K562 (cell line): ENCODE measurements at regions not wholly inside any gene's neighbourhood (a gene's known extent, or its start where the extent isn't known, plus 50 kb on each side); places are given as distances from the start of the nearest gene placed in this dataset.

Experiments
- ESRRA ChIP-seq: fragments of 450-650 bp; IDR thresholded peaks from 2 replicates; pipeline ENCODE4 v1.6.1; 2014; ENCODE audit warnings: low read depth, mild to moderate bottlenecking, moderate library complexity, borderline replicate concordance
- EZH2 ChIP-seq: IDR thresholded peaks from 2 replicates; pipeline ENCODE4 v1.6.1; 2012; ENCODE audit warnings: low read depth, mild to moderate bottlenecking, inconsistent platforms, low read length, borderline replicate concordance
- FOXA1 ChIP-seq: fragments of 450-650 bp; IDR thresholded peaks from 2 replicates; pipeline ENCODE4 v1.6.1; 2016; ENCODE audit warnings: mild to moderate bottlenecking, borderline replicate concordance
- FOXJ2 ChIP-seq: fragments of 200-800 bp; sonication (Bioruptor generic); IDR thresholded peaks from 2 replicates; pipeline ENCODE4 v1.6.1; 2016; ENCODE audit warnings: missing genetic modification characterization, missing compliant biosample characterization
- GTF2F1 ChIP-seq: IDR thresholded peaks from 2 replicates; pipeline ENCODE4 v1.6.1; 2011; ENCODE audit warnings: low read depth, low read length, improper control_type of control experiment
- NFYB ChIP-seq: IDR thresholded peaks from 2 replicates; pipeline ENCODE4 v1.6.1; 2011; ENCODE audit warnings: mild to moderate bottlenecking, moderate library complexity; ENCODE audit not compliant: insufficient read length; ENCODE audit errors: extremely low read depth
- RFX5 ChIP-seq: IDR thresholded peaks from 2 replicates; pipeline ENCODE4 v1.6.1; 2011; ENCODE audit warnings: low read depth, mild to moderate bottlenecking, improper control_type of control experiment, low read length
- SP1 ChIP-seq: sonication (generic); formaldehyde crosslinking; IDR thresholded peaks from 2 replicates; pipeline ENCODE4 v1.8.1; 2022; ENCODE audit warnings: mild to moderate bottlenecking, missing genetic modification reagents
- SPI1 ChIP-seq: IDR thresholded peaks from 2 replicates; pipeline ENCODE4 v1.6.1; 2011; ENCODE audit warnings: low read depth, low read length, control low read depth, borderline replicate concordance
- SUPT5H ChIP-seq: fragments of 450-650 bp; IDR thresholded peaks from 2 replicates; pipeline ENCODE4 v1.6.1; 2016
- ZBTB1 ChIP-seq: sonication (generic); formaldehyde crosslinking; IDR thresholded peaks from 2 replicates; pipeline ENCODE4 v1.8.1; 2023; ENCODE audit warnings: missing genetic modification reagents, low read depth, mild to moderate bottlenecking, borderline replicate concordance
- ZNF134 ChIP-seq: fragments of 250-450 bp; sonication (Bioruptor Pico); conservative IDR thresholded peaks from 2 replicates; pipeline ENCODE4 v1.4.0; 2020
- TF ChIP-seq, protein P1 (sequence below): sonication (generic); formaldehyde crosslinking; IDR thresholded peaks from 2 replicates; pipeline ENCODE4 v1.8.0; 2022; ENCODE audit warnings: mild to moderate bottlenecking, low read depth, missing genetic modification reagents
- TF ChIP-seq, protein P2 (sequence below): sonication (generic); formaldehyde crosslinking; IDR thresholded peaks from 2 replicates; pipeline ENCODE4 v1.4.0; 2020; ENCODE audit warnings: mild to moderate bottlenecking, missing genetic modification reagents

DNA sequence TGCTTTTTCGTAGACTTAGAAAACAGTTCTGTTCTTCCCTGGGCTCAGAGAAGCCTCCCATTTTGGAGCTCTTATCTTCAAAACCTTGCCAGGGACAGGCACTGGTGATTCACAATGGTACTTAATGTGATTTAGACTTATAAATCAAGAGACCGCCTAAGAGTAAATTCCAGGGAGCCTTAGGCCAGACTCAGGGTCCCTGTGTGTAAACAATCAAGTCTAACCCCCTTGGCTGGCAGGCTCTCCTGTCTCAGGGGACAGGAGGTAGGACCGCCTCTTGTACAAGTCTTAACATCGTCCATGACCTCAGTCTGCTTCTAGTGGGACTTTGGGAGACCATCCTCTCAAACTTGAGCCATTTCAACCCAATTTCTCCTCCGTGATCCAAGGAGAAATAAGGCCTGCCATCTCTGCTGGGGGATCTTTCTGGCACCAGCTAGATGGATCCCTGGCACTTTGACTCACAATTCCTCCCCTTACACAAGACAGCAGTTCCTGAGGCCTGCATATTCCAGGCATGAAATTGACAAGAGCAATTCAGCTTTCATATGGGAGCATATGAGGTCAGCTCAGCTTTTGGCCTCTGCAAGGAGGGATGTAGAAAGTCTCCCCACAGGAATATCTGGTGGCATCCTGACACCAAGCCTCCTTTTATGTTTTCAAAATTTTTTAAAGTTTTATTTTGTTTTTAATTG lies 487.0 kb downstream of the TNS1 start:
- no peak for TF ChIP-seq SUPT5H
- no peak for TF ChIP-seq RFX5
- TF ChIP-seq, protein P1, sequence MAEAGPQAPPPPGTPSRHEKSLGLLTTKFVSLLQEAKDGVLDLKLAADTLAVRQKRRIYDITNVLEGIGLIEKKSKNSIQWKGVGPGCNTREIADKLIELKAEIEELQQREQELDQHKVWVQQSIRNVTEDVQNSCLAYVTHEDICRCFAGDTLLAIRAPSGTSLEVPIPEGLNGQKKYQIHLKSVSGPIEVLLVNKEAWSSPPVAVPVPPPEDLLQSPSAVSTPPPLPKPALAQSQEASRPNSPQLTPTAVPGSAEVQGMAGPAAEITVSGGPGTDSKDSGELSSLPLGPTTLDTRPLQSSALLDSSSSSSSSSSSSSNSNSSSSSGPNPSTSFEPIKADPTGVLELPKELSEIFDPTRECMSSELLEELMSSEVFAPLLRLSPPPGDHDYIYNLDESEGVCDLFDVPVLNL (CRISPR knock-in tag), result no peak
- TF ChIP-seq NFYB, result no peak
- no peak for TF ChIP-seq SPI1
- TF ChIP-seq EZH2, result no peak
- TF ChIP-seq SP1 (CRISPR knock-in tag), result no peak
- TF ChIP-seq GTF2F1, result no peak
- no peak for TF ChIP-seq ZBTB1
- TF ChIP-seq FOXJ2, result no peak
- TF ChIP-seq, protein P2, sequence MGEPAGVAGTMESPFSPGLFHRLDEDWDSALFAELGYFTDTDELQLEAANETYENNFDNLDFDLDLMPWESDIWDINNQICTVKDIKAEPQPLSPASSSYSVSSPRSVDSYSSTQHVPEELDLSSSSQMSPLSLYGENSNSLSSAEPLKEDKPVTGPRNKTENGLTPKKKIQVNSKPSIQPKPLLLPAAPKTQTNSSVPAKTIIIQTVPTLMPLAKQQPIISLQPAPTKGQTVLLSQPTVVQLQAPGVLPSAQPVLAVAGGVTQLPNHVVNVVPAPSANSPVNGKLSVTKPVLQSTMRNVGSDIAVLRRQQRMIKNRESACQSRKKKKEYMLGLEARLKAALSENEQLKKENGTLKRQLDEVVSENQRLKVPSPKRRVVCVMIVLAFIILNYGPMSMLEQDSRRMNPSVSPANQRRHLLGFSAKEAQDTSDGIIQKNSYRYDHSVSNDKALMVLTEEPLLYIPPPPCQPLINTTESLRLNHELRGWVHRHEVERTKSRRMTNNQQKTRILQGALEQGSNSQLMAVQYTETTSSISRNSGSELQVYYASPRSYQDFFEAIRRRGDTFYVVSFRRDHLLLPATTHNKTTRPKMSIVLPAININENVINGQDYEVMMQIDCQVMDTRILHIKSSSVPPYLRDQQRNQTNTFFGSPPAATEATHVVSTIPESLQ (CRISPR knock-in tag), result no peak
- no peak for TF ChIP-seq ESRRA
- no peak for TF ChIP-seq ZNF134 (CRISPR knock-in tag)
- no peak for TF ChIP-seq FOXA1
